IPS DF 4.7 (cell line): ENCODE measurements at regions not wholly inside any gene's neighbourhood (a gene's known extent, or its start where the extent isn't known, plus 50 kb on each side); places are given as distances from the start of the nearest gene placed in this dataset.
"Not testable (repeated sequence)": the region's sequence is repeated elsewhere in the genome, so short reads cannot be mapped to it uniquely, and the experiment has no call there.

ENCODE experiments used
- DNase-seq: peaks from one replicate; pipeline ENCODE4 v3.0.0-alpha.2; 2013; ENCODE audit warnings: low spot score; ENCODE audit errors: extremely low read depth

DNA sequence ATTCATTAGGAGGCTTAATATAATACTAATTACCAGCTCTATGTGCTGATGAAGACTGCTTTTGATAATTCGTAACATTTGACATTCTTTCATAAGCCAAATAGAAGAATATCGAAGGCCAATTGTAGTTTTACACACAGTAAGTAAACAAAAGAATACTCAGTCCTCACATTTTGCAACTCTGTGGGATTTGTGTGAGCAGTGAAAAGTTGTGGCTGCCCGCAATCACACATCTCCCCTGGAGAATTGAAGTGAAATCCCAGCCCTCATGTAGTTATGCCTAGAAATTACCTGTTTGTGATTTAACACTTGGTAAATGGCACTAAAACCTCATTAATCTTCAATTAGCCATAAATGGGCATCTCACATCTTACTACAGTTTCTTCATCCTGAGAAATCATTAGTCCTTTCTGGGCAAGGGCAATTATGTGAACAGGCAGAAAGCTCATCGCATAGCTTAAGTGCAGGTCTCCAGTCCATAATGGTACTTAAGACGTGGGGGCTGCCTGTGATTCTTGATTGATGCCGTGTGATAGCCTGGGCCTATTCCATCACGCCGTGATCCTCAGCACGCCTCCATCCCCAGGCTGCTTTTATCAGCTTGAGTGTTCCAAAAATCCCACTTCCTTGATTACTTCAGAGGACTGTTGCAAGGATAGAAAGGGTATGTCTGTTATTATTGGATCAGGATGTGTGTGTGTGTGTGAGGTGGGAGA lies 97.9 kb upstream of the METTL14 start:
- DNase-seq: no peak

DNA sequence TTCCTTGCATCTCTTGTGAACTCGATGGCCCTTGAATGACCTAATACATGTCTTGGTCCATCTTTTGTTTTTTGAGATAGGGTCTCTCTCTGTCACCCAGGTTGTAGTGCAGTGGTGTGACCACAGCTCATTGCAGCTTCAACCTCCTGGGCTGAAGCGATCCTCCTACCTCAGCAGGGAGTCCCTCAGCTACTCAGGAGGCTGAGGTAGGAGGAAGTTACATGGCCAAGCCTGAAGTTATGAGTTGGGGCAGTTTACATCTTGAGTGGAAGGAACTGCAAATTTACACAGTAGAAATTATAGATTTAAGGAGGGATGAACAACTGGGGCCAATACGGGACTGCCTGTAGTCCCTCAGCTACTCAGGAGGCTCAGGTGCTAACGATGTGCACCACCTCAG lies 97.2 kb upstream of the METTL14 start:
- no peak for DNase-seq

GRCh38 chr4:118589471-118590055 lies 95.6 kb upstream of the METTL14 start:
- DNase-seq: no peak

DNA sequence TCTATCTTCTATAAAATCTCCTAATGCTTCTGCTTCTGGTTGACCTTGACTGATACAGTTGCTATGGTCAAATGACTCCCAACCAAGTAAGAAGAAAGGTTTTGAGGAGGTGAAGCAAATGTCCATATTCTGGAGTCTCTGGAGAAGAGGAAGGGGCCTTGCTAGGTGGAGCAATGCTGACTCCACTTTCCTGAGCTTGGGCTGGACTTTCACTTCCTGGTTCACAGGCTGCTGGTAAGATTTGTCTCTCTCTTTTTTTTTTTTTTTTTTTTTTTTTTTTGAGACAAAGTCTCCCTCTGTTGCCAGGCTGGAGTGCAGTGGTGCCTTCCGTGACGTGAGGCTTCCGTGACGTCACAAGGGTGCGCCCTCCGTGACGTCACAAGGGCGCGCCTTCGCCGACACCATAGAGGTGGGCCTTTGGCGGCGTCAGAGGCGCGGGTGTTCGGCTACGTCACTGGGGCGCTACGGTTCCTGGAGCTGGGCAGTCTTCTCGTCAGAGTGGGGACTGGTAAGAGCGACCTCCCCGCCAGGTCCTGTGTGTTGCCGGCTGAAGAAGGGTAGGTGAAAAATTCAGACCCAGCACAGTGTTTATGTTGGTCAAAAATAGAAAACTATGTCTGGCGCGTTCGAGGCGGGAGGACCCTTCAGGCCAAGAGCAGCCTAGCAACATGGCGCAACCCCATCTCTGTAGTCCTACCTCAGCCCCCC lies 93.7 kb upstream of the METTL14 start:
- DNase-seq: peak; percentile 46

DNA sequence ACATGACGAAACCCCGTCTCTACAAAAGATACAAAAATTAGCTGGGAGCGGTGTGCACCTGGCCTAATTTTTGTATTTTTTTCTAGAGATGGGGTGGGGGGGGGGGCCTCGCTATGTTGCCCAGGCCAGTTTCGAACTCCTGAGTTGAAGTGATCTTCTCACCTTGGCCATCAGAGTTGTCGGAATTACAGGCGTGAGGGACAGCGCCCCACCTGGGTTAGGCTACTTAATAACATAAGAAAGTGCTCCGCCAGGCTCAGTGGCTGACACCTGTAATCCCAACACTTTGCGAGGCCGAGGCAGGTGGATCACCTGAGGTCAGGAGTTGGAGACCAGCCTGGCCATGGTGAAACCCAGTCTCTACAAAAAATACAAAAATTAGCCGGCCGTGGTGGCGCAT lies 92.9 kb upstream of the METTL14 start:
- not testable (repeated sequence) for DNase-seq

- DNase-seq: not testable (repeated sequence)
Observed at GRCh38 chr4:118595883-118596282, 89.3 kb upstream of the METTL14 start.

DNA sequence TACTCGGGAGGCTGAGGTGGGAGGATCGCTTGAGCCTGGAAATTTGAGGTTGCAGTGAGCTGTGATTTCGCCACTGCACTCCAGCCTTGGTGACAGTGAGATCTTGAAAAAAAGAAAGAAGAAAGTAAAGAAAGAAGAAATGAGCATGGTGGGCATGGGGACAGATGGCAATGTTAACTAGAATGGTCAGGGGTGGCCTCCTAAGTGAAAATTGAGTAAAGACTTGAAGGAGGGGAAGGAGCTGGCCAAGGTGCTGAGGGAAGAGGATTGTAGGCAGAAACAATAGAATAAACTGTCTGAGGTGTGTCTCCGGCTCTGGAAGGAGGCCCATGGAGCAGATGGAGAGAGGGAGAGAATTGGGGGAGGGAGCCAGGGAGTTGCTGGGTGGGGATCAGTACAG lies 60.1 kb upstream of the METTL14 start:
- DNase-seq: not testable (repeated sequence)

DNA sequence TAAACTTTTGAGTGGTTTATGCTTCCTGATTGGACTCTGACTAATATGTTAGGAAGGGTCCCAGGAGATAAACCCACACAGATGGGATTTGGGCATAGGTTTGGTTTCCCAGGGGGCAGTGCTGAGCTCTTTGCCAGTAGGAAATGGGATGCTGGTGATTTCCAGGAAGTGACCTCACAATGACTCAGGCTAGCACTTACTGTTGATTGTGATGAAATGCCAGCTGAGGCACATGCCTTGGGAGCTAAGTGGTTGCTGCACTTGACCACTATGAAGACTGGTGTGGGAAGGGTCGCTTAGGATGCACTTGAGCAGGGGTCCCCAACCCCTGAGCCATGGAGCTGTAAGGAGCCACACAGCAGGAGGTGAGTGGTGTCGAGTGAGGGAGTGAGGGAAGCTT lies 55.5 kb upstream of the METTL14 start:
- DNase-seq: peak; percentile 2

DNA sequence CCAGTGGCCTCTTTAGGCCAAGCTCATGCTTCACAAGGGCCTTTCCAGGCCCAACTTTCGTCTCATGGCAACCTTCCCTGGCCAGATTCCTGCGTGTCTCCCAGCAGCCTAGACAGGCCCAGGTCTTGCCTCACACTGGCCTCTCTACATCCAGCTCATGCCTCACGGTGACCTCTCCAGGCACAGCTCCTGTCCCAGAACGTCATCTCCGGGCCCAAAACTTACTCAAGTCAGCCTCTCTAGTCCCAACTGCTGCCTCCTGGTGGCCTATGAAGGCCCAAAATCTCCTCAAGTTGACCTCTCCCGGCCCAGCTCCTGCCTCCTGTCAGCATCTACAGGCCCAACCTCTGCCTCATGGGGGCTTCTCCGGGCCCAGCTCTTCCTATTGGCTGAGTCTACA lies 54.3 kb upstream of the METTL14 start:
- DNase-seq: not testable (repeated sequence)

GRCh38 chr4:118631321-118632050 lies 53.7 kb upstream of the METTL14 start:
- not testable (repeated sequence) for DNase-seq

DNA sequence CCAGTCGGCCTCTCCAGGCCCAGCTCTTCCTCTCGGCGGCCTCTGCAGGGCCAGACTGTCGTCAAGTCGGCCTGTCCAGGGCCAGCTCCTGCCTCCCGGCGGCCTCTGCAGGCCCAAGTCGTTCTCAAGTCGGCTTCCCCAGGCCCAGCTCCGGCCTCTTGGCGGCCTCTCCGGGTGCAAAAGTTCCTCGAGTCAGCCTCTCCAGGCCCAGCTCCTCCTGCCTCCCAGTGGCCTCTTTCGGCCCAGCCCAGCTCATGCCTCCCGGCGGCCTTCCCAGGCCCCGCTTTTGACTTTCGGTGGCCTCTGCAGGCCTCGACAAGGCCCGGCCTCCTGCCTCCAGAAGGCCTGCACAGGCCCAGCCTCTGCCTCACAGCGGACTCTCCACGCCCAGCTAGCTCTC lies 51.7 kb upstream of the METTL14 start:
- DNase-seq: not testable (repeated sequence)

GRCh38 chr4:118634126-118634875 lies 50.9 kb upstream of the METTL14 start:
- DNase-seq: not testable (repeated sequence)
